SU-DHL-6 (cell line): ENCODE measurements at regions not wholly inside any gene's neighbourhood (a gene's known extent, or its start where the extent isn't known, plus 50 kb on each side); places are given as distances from the start of the nearest gene placed in this dataset.

ENCODE experiments used
- H2AFZ ChIP-seq: fragments of 200-600 bp; sonication (generic); 2 replicates; pipeline ENCODE4 v1.6.1; 2014; ENCODE audit warnings: low read depth, mild to moderate bottlenecking, moderate library complexity, mixed read lengths, antibody characterized with exemption, low read length; ENCODE audit not compliant: severe bottlenecking
- H3F3A ChIP-seq: fragments of 200-600 bp; shearing (Covaris generic); 2 replicates; pipeline ENCODE4 v1.6.0; 2016; ENCODE audit warnings: antibody characterized with exemption, mild to moderate bottlenecking; ENCODE audit not compliant: insufficient read depth
- H3K27ac ChIP-seq: fragments of 200-600 bp; sonication (generic); 2 replicates; pipeline ENCODE4 v1.5.1; 2016; ENCODE audit warnings: low read depth, mild to moderate bottlenecking, low read length, moderate library complexity, mixed read lengths
- H3K27me3 ChIP-seq: fragments of 200-600 bp; sonication (generic), shearing (Covaris generic); 2 replicates; pipeline ENCODE4 v1.6.0; 2014; ENCODE audit warnings: mild to moderate bottlenecking, low read length
- H3K36me3 ChIP-seq: fragments of 200-600 bp; sonication (generic); 2 replicates; pipeline ENCODE4 v1.6.1; 2014; ENCODE audit warnings: mild to moderate bottlenecking, low read length, mixed read lengths
- H3K4me2 ChIP-seq: fragments of 300-600, 200-600 bp; shearing (Covaris generic), sonication (generic); 2 replicates; pipeline ENCODE4 v1.6.0; 2014; ENCODE audit warnings: low read length, low read depth, mild to moderate bottlenecking; ENCODE audit not compliant: poor library complexity, severe bottlenecking
- H3K4me3 ChIP-seq: fragments of 200-600 bp; sonication (generic); 2 replicates; pipeline ENCODE4 v1.5.1; 2014; ENCODE audit warnings: antibody characterized with exemption, low read length, mild to moderate bottlenecking, mixed read lengths; ENCODE audit not compliant: insufficient read depth, poor library complexity, severe bottlenecking
- H3K79me2 ChIP-seq: fragments of 200-600 bp; sonication (generic); 2 replicates; pipeline ENCODE4 v1.6.1; 2014; ENCODE audit warnings: mild to moderate bottlenecking, low read length, moderate library complexity; ENCODE audit not compliant: insufficient read depth
- H3K9ac ChIP-seq: fragments of 200-600 bp; sonication (generic); 2 replicates; pipeline ENCODE4 v1.7.0; 2014; ENCODE audit warnings: mild to moderate bottlenecking, low read length
- H3K9me2 ChIP-seq: fragments of 200-600 bp; sonication (generic); replicated peaks from 2 replicates; pipeline ENCODE4 v1.6.1; 2014; ENCODE audit warnings: low read length; ENCODE audit not compliant: insufficient read depth
- H3K9me3 ChIP-seq: fragments of 200-600 bp; sonication (generic); 2 replicates; pipeline ENCODE4 v1.6.1; 2014; ENCODE audit warnings: low read length, mixed read lengths; ENCODE audit not compliant: insufficient read depth
- H4K20me1 ChIP-seq: fragments of 200-600 bp; sonication (generic); 2 replicates; pipeline ENCODE4 v1.6.1; 2014; ENCODE audit warnings: low read depth, mild to moderate bottlenecking, antibody characterized with exemption, low read length, moderate library complexity, mixed read lengths
- CTCF ChIP-seq: fragments of 200-600 bp; sonication (generic); IDR thresholded peaks from one replicate; pipeline ENCODE4 v1.5.1; 2017; ENCODE audit warnings: antibody characterized with exemption, mild to moderate bottlenecking, low read length, moderate library complexity; ENCODE audit not compliant: insufficient read depth, poor library complexity, severe bottlenecking
- EZH2phosphoT487 ChIP-seq: fragments of 200-600 bp; sonication (generic), shearing (Covaris generic); conservative IDR thresholded peaks from 2 replicates; pipeline ENCODE4 v1.6.1; 2018; ENCODE audit warnings: mild to moderate bottlenecking, antibody characterized with exemption, low read length, moderate library complexity, mixed read lengths

GRCh38 chr14:106848330-106849121 is 1322.1 kb downstream of the TMEM121 start:
- no peaks in the 10 kb centered on the region for H3K27me3 ChIP-seq
- H3K4me2 ChIP-seq = peak overlapping the region; percentile 98
- H3K79me2 ChIP-seq = peaks cover 63% of the 10 kb centered on the region
- H4K20me1 ChIP-seq = no peaks in the 10 kb centered on the region
- no peak for TF ChIP-seq EZH2phosphoT487
- peak; percentile 84 for TF ChIP-seq CTCF
- H3K27ac ChIP-seq = peak overlapping the region; percentile 89
- peak overlapping the region; percentile 87 for H3K9ac ChIP-seq
- H3K9me2 ChIP-seq = no peaks in the 10 kb centered on the region
- no peaks in the 10 kb centered on the region for H3K9me3 ChIP-seq
- H3K4me3 ChIP-seq = peak overlapping the region; percentile 67
- H3K36me3 ChIP-seq = no peaks in the 10 kb centered on the region
- H2AFZ ChIP-seq = no peak overlapping the region
- peaks cover 87% of the 10 kb centered on the region for H3F3A ChIP-seq

DNA sequence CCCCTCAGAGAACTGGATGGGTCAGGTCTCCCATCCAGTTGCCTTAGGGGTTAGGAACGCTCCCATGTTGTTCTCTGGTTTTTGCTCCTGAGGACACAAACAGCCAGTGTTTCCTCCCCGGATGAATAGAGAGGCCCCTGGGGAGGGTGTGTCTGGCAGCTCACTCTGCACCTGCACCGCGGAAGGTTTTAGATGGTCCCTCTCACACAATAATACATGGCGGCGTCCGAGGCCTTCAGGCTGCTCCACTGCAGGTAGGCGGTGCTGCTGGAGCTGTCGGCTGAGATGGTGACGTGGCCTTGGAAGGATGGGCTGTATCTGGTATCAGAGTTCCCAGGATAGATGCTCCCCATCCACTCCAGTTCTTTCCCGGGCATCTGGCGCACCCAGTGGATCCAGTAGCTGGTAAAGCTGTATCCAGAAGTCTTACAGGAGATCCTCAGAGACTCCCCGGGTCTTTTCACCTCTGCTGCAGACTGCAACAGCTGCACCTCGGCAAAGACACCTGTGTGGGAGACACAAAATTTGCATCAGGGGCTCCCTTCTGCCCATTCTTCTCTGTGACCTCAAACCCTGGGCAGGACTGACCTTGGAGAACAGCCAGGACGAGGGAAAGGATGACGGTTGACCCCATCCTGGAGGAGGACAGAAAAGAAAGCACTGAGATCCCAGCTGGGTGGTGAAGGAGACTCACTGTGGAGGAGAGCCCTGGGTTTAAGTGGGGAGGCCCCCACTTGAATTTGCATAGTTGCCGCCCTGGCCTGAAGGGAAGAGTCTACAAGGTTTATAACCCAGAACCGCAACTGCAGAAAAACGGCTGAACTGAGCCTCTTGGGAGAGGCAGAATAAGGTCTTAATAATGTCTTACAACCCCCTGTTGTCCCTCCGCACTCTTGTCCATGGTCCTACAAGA is 1324.8 kb downstream of the TMEM121 start:
- H3K9me3 ChIP-seq = no peaks in the 10 kb centered on the region
- TF ChIP-seq EZH2phosphoT487 (no peak), CTCF (no peak)
- no peaks in the 10 kb centered on the region for H3K36me3 ChIP-seq
- H2AFZ ChIP-seq = no peak overlapping the region
- H3K4me3 ChIP-seq = peak overlapping the region; percentile 60
- H3K27ac ChIP-seq = peak overlapping the region; percentile 89
- peak overlapping the region; percentile 98 for H3K4me2 ChIP-seq
- H4K20me1 ChIP-seq = no peaks in the 10 kb centered on the region
- no peaks in the 10 kb centered on the region for H3K9me2 ChIP-seq
- H3K79me2 ChIP-seq = peaks cover 45% of the 10 kb centered on the region
- peaks cover 71% of the 10 kb centered on the region for H3F3A ChIP-seq
- H3K9ac ChIP-seq = peak overlapping the region; percentile 87
- no peaks in the 10 kb centered on the region for H3K27me3 ChIP-seq

- peak overlapping the region; percentile 42 for H3K9ac ChIP-seq
- H3K27me3 ChIP-seq = no peaks in the 10 kb centered on the region
- peak overlapping the region; percentile 57 for H3K4me2 ChIP-seq
- peak overlapping the region; percentile 28 for H3K4me3 ChIP-seq
- H3K9me3 ChIP-seq = no peaks in the 10 kb centered on the region
- no peaks in the 10 kb centered on the region for H3K36me3 ChIP-seq
- no peaks in the 10 kb centered on the region for H3K79me2 ChIP-seq
- H3K27ac ChIP-seq = peak overlapping the region; percentile 44
- TF ChIP-seq EZH2phosphoT487 = no peak
- peak; percentile 96 for TF ChIP-seq CTCF
- H4K20me1 ChIP-seq = no peaks in the 10 kb centered on the region
- H2AFZ ChIP-seq = peak overlapping the region; percentile 80
- no peaks in the 10 kb centered on the region for H3K9me2 ChIP-seq
- peaks cover 12% of the 10 kb centered on the region for H3F3A ChIP-seq
Measured at GRCh38 chr14:106872611-106873446, 1346.4 kb downstream of the TMEM121 start.
